ENCODE measurements at regions not wholly inside any gene's neighbourhood (a gene's known extent, or its start where the extent isn't known, plus 50 kb on each side); places are given as distances from the start of the nearest gene placed in this dataset.
"Not testable (repeated sequence)": the region's sequence is repeated elsewhere in the genome, so short reads cannot be mapped to it uniquely, and the experiment has no call there.

GRCh38 chr1:185401019-185401418 is 84.0 kb upstream of the IVNS1ABP start:
- DNase-seq (ENCODE audit: low spot score), result no peak

GRCh38 chr1:185400052-185400451 is 83.0 kb upstream of the IVNS1ABP start:
- no peak for DNase-seq (ENCODE audit: low spot score)

GRCh38 chr1:185398599-185398998 is 81.6 kb upstream of the IVNS1ABP start:
- DNase-seq (ENCODE audit: low spot score), result no peak

- no peak for DNase-seq (ENCODE audit: low spot score)
Observed at GRCh38 chr1:185398022-185398421, 81.0 kb upstream of the IVNS1ABP start.

GRCh38 chr1:185397183-185397582 is 80.1 kb upstream of the IVNS1ABP start:
- DNase-seq (ENCODE audit: low spot score), result no peak

- no peak for DNase-seq (ENCODE audit: low spot score)
Observed at GRCh38 chr1:185396126-185396525, 79.1 kb upstream of the IVNS1ABP start.

GRCh38 chr1:185393815-185394214 is 76.8 kb upstream of the IVNS1ABP start:
- no peak for DNase-seq (ENCODE audit: low spot score)

- no peak for DNase-seq (ENCODE audit: low spot score)
Observed at GRCh38 chr1:185393205-185393604, 76.2 kb upstream of the IVNS1ABP start.

GRCh38 chr1:185388815-185389214 is 71.8 kb upstream of the IVNS1ABP start:
- DNase-seq (ENCODE audit: low spot score), result no peak

- DNase-seq (ENCODE audit: low spot score), result no peak
Observed at GRCh38 chr1:185388346-185388745, 71.3 kb upstream of the IVNS1ABP start.

- DNase-seq (ENCODE audit: low spot score), result no peak
Observed at GRCh38 chr1:185385991-185386390, 68.9 kb upstream of the IVNS1ABP start.

- not testable (repeated sequence) for DNase-seq (ENCODE audit: low spot score)
Observed at GRCh38 chr1:185383805-185384204, 66.8 kb upstream of the IVNS1ABP start.

- DNase-seq (ENCODE audit: low spot score), result no peak
Observed at GRCh38 chr1:185377831-185378230, 60.8 kb upstream of the IVNS1ABP start.

- no peak for DNase-seq (ENCODE audit: low spot score)
Observed at GRCh38 chr1:185376840-185377635, 60.0 kb upstream of the IVNS1ABP start.

- no peak for DNase-seq (ENCODE audit: low spot score)
Observed at GRCh38 chr1:185376288-185376687, 59.2 kb upstream of the IVNS1ABP start.

- no peak for DNase-seq (ENCODE audit: low spot score)
Observed at GRCh38 chr1:185375583-185375982, 58.5 kb upstream of the IVNS1ABP start.

GRCh38 chr1:185373813-185374529 is 56.9 kb upstream of the IVNS1ABP start:
- DNase-seq (ENCODE audit: low spot score), result no peak

- no peak for DNase-seq (ENCODE audit: low spot score)
Observed at GRCh38 chr1:185369786-185370185, 52.7 kb upstream of the IVNS1ABP start.

GRCh38 chr1:185368913-185369491 is 52.0 kb upstream of the IVNS1ABP start:
- no peak for DNase-seq (ENCODE audit: low spot score)

- no peak for DNase-seq (ENCODE audit: low spot score)
Observed at GRCh38 chr1:185368313-185368855, 51.3 kb upstream of the IVNS1ABP start.

- DNase-seq (ENCODE audit: low spot score), result no peak
Observed at GRCh38 chr1:185367218-185367617, 50.2 kb upstream of the IVNS1ABP start.
